Raji (cell line): ENCODE measurements at regions not wholly inside any gene's neighbourhood (a gene's known extent, or its start where the extent isn't known, plus 50 kb on each side); places are given as distances from the start of the nearest gene placed in this dataset.

Experiments
- POLR2A ChIP-seq: IDR thresholded peaks from 2 replicates; pipeline ENCODE4 v1.6.1; 2011; ENCODE audit warnings: low read depth, low read length, control low read depth; ENCODE audit not compliant: insufficient read depth

- no peak for TF ChIP-seq POLR2A
Observed at GRCh38 chr1:222385262-222385661, 162.6 kb downstream of the HHIPL2 start.

GRCh38 chr1:222384531-222384930 lies 163.4 kb downstream of the HHIPL2 start:
- no peak for TF ChIP-seq POLR2A

- no peak for TF ChIP-seq POLR2A
Observed at GRCh38 chr1:222382171-222382570, 165.7 kb downstream of the HHIPL2 start.

- TF ChIP-seq POLR2A, result no peak
Observed at GRCh38 chr1:222377428-222378088, 170.3 kb downstream of the HHIPL2 start.

- TF ChIP-seq POLR2A, result no peak
Observed at GRCh38 chr1:222375701-222376100, 172.2 kb downstream of the HHIPL2 start.

- no peak for TF ChIP-seq POLR2A
Observed at GRCh38 chr1:222373831-222374602, 173.9 kb downstream of the HHIPL2 start.

GRCh38 chr1:222373216-222373615 lies 174.7 kb downstream of the HHIPL2 start:
- no peak for TF ChIP-seq POLR2A

- no peak for TF ChIP-seq POLR2A
Observed at GRCh38 chr1:222372221-222372620, 175.7 kb downstream of the HHIPL2 start.

- TF ChIP-seq POLR2A, result no peak
Observed at GRCh38 chr1:222370913-222371675, 176.8 kb downstream of the HHIPL2 start.

GRCh38 chr1:222370081-222370912 lies 177.6 kb downstream of the HHIPL2 start:
- no peak for TF ChIP-seq POLR2A

GRCh38 chr1:222369148-222369547 lies 178.8 kb downstream of the HHIPL2 start:
- TF ChIP-seq POLR2A, result no peak

- TF ChIP-seq POLR2A, result no peak
Observed at GRCh38 chr1:222358100-222358499, 189.8 kb downstream of the HHIPL2 start.

- no peak for TF ChIP-seq POLR2A
Observed at GRCh38 chr1:222357252-222357651, 190.7 kb downstream of the HHIPL2 start.

- TF ChIP-seq POLR2A, result no peak
Observed at GRCh38 chr1:222347627-222348026, 200.3 kb downstream of the HHIPL2 start.

GRCh38 chr1:222346955-222347354 lies 200.9 kb downstream of the HHIPL2 start:
- TF ChIP-seq POLR2A, result no peak
